GM18867 (cell line): ENCODE measurements at regions not wholly inside any gene's neighbourhood (a gene's known extent, or its start where the extent isn't known, plus 50 kb on each side); places are given as distances from the start of the nearest gene placed in this dataset.

Experiments used
- ATAC-seq: cut with Tn5 transposase; IDR thresholded peaks from one replicate; pipeline ENCODE4 v1.9.1; 2021; ENCODE audit warnings: mild to moderate bottlenecking, moderate library complexity; ENCODE audit not compliant: unreplicated experiment

DNA sequence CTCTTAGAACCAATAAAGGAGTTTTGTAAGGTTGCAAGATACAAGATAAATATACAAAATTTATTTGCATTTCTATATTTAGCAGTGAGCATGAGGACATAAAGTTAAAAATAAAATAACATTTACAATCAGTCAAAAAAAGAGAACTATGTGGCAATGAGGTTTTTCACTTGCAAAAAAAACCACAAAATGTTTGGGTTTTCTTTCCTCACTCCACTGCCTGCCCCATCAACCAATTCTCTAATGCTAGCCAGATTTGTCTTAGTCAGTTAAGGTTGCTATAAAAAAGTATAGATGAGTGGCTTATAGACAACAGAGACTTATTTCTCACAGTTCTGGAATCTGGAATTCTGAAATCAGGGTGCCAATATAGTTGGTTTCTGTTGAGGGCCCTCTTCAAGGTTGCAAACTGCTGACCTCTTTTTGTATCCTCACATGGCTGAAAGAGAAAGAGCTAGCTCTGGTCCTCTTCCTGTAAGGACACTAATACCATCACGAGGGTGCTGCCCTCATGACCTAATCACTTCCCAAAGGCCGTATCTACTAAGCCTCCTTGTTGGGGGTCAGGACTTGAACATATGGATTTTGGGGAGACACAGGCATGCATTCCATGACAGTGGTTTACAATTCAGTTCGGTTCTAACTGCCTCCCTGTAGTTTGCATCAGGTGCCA is 566.2 kb downstream of the GALR1 start:
- ATAC-seq, result no peak

DNA sequence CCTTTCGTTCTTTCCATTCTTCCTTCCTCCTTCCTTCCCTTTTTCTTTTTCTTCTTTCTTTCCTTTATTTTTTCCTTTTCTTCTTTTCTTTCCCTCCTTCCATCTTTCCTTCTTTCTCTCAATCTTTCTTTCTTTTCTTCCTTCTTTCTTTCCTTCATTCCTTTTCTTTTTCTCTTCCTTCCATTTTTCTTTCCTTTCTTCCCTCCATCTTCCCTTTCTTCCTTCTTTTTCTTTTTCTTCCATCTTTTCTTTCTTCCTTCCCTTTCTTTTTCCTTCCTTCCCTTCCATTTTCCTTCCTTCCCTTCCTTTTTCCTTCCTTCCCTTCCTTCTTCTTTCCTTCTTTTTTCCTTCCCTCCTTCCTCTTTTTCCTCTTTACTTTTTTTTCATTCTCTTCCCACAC is 568.7 kb downstream of the GALR1 start:
- no peak for ATAC-seq

DNA sequence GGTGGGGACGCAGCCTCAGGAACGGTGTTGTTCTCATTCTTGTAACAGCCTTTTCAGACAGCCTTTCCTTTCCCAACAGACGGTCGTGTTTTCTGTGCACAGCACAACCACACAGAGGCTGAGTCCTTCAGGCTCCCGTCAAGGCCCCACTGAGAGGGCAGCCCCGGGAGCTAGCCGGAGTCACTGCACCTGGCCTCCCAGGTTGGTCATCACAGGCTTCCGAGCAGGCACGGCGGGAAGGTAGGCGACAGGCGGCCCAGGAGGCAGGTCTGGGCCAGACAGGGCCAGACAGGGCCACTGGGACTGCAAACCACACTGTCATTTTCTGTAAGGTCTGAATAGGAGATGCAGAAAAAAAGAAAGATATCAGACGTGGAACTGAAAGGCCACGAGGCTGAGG is 570.8 kb downstream of the GALR1 start:
- no peak for ATAC-seq

DNA sequence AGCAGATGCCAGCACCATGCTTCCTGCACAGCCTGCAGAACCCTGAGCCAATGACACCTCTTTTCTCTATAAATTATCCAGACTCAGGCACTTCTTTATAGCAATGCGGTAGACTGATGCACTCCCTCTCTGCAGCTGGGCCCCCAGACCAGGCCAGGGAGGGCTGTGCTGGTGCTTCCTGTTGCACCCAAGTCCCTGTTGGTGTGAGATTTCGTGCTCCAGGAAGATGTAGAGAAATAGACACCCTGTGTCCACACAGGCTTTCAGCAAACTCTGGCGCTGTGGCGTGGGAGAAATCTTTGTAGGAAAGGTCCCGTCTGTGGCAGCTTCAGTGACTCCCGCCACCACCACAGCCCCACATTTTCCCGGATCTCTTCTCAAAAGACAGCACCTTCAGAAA is 572.2 kb downstream of the GALR1 start:
- no peak for ATAC-seq

DNA sequence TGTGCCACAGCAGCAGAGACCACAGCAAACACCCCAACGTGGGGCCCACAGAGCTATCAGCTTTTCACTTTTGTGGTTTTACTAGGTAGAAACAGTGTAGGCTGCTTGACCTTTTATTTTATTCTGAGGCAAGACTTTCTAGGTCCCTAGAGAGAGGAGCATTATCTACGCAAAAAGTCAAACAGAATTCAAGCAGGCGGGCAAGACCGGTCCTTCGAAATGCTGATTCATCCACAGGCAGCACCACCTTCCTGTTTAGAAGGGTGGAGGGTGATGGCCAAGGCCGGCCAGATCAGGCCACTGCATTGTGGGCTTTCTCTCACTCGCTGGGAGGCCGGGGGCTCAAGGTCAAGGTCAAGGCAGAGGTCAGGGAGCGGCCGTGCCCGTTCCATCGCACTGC is 573.0 kb downstream of the GALR1 start:
- ATAC-seq, result no peak

DNA sequence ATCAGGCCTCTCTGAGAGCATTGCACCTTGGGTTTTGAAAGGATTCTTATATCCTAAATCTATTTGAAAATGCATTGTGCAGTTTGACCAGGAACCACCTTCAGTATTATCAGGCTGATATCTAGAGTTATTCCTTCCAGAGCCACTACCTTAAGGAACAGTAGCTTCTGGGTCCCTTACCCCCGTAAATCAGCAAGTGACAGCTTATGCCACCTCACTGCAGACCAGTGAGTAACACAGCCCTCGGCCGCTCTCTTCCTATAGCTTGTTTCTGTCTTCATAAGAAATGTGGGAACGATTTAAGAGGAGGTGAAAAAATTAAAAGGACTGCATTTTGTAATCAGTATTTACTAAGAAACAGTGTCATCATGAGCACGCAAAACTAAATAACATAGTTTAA is 584.2 kb downstream of the GALR1 start:
- no peak for ATAC-seq

DNA sequence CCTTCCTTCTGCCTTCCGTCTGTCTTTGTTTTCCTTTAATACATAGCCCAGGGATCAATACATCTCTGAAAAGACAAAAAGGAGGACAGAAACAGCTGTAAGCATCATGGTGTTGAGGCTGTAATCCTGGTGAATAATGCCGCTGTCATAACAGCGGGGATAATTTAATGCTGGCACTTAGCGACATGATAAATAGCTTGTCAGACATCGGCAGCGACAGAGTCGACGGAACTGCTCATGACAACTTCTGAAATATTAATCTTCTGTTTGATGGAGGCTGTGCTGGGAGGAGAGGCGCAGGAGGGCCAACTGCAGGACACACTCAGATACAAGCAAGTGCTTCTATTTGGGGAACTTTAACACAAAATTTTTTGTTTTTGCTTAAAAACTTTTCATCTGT is 602.2 kb downstream of the GALR1 start:
- no peak for ATAC-seq

DNA sequence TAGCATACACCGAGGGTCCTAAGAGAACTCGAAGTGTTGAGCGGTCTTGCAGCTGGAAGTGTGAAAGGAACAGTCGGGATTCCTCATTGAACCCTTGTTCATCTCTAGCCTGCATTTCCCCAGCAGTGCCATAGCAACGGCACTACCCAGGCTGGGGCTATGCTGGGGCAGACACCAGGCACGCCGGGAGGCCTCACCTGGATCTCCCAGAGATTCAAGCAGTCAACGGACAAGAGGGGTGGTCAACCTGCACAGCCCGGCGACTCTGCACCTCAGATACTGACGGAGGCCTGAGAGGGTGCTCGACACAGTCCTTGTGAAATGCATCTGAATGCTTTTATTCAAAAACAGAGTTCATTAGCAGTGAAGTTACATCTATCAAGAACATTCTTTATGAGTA is 604.2 kb downstream of the GALR1 start:
- ATAC-seq, result no peak

DNA sequence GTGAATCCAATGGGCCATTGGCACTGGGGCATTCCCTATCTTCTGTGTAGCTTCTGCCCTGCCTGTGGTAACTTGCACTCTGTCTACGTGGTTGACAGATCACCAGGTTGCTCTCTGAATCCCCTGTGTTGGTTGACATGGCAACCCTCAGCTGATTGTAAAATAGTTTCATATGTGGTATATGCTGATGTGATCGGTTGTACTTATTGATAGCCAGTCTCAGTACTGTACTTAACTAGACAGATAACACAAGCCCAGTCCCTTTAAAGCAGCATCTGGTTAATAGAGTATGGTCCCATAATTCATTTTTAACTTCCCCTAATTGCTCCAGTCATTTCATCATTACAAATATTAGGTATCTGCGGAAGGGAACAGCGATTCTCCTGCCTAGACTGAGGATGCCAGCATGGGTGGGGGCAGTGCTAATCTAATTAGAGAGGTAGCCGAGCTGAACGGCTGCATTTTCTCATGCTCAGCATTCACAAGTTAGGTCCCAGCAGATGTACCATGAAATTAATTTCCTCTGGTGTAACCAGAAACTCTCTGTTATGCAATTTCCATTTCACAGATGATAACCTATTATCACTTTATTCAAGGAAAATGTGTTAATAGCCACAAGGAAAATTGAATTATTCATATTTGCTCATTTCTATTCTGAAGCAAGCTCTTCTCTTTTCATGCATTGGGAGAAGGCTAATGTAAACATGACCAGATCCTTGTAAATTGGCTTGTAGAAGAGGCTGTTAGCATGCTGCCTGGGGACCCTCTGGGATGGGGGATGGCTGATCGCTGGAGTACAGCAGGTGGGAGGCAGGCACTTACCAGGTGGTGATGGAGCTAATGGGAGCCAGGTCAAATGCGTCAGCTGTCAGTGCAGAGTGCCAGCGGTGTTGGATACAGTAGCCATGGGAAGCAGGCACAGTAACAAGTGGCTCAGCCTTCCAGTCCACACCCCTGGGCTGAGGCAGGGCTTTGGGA is 608.3 kb downstream of the GALR1 start:
- ATAC-seq, result no peak

DNA sequence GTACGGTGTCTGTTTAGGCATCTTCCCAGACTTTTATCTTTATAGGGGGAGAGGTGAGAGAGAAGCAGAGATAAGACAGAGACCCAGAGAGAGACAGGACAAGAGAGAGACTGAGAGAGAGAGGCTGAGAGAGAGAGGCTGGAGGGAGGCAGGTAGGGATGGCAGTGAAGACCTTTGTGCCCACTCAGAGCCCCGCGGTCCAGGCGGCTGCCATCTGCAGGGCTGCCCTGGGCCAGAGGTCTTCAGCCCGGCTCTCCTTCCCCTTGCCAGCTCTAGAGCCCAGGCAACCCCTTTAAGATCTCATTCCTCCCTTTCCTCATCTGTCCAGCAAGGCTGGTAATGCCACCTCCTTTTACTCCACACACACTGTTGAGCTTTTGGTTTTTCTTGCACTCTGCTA is 610.0 kb downstream of the GALR1 start:
- no peak for ATAC-seq

DNA sequence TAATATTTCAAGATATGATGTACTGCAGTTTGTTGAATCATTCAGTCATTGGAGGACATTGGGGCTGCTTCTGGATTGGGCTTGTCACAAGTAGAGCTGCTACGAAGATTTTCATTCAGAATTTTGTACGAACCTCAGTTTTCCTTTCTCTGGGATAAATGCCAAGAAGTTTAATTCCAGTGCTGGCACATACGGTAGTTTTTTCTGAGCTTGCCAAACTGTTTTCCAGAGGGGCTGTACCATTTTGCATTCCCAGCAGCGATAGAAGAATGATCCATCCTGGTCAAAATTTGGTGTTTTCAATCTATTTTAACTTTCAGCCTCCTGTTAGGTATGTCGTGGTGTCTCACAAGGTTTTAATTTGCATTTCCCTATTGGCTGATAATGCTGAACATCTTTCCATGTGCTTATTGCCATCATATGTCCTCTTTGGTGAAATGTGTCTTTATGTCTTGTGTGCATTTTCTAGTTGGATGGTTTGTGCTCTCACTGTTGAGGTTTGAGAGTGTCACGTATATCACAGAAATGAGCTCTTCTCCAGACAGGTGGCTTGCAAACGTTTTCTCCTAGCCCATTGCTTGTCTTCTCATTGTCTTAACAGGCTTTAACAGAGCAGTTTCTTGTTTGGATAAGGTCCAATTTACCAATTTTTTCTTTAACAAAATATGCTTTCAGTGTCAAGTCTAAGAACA is 612.6 kb downstream of the GALR1 start:
- no peak for ATAC-seq

DNA sequence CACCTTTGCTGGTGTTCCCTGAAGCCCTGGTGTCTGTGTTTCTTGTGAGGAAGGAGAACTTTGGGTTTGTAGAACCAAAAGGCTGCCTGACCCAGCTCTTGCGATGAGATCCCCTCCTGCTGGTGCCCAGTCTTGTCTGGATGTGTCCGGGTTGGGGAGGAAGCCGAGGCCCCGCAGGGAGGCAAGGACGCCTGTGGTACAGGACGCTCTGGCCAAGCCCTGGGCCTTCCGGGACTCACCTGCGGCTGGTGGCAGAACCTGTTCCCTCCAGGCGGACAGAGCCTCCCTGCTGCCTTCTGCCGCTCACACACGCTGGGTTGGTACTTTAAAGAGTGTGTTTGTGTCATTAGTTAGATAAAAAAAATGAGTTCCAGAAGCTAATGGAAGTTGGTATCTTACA is 616.2 kb downstream of the GALR1 start:
- no peak for ATAC-seq

DNA sequence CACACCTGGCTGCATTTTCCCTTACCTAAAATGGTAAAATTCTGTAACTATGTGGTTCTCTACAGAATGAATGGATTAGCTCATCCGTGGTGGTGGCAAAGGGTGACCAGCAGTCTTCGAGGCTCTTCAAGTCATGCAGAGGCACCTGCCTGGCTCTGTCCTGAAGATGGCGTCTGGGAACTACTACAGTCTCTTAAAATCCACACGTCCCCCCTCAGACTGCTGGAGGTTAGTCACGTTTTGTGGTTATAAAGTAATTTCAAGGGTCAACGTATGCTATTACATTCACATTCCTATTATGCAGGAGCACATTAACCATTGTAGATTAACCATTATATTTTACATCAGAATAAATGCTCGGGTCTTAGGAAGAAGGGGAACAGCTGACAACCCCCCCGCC is 616.7 kb downstream of the GALR1 start:
- ATAC-seq, result no peak

DNA sequence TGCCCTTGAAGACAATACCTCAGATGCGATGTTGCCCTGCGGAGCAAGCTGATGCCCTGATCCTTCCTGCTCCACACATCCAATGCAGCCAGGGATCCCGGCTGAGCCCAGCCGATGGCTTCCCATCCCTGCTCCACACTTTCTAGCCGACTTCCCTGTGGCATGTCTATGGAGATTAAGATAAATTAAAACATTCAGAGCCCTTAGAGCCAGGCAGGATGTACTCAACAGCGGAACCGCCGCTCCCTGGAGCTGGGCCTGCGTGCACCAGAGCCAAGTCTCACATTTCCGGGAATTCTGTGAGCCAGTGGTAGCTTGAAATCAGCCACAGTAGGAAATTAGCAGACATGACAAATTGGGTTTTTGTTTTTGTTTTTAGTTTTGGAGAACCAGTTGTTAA is 620.6 kb downstream of the GALR1 start:
- ATAC-seq, result no peak

DNA sequence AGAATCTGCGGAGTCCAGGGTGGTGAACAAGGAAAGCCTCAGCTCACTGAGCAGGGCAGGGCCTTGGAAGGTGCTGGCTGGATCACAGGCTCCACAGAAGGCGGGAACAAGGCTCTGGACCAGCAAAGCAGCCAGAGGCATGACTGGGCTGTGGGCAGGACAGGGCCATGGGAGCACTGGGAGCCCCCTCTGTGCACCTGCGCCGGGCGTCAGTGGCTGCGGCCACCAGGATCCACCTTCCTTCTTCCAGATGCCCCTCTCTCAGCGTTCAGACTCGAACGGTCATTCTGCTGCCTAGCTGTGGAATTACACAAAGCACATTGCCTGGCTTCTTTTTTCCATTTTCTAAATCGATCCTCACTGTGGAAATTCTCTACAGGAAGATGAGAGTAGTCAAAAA is 621.2 kb downstream of the GALR1 start:
- no peak for ATAC-seq

DNA sequence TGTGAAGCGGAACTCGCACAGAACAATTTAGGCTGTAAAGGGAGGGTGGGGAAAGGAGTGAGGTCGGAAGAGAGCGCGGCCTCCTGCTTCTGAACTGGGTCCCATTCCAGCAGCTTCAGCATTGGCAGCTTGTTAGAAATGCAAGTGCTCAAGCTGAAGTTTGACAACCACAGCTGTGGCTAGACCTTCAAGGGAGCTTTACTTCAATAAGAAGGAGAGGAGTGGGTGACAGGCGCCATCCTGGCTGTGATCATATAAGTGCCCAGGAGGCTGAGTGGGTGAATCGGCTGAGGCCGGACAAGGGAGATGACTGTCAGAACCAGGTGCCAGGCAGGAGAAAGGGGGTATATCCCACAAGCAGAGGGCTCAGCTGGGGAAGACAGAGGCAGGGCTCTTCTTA is 622.5 kb downstream of the GALR1 start:
- no peak for ATAC-seq

DNA sequence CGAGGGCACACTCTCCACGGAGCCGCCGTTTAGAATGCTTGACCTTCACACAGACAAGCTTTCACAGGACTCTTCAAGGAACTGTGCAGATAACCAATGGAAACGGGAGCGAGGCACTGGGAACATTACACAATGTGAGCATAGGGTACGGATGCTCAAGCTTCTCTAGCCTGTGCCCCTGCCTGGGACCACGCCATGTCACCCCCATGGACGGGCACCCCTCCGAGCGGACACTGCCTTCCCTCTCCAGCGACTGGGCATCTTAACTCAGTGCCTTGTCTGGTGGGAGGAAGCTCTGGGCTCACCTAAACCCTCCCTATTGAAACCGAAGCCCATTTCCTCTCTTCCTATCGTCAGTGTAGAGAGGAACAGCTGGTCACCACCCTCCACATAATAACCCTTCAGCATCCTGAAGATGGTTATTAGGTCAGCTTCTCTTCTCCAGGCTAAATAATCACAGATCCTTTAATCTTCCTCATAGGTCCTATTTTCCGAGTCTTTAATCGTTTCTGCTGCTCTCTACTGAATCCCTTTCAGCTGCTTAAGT is 626.7 kb downstream of the GALR1 start:
- no peak for ATAC-seq

DNA sequence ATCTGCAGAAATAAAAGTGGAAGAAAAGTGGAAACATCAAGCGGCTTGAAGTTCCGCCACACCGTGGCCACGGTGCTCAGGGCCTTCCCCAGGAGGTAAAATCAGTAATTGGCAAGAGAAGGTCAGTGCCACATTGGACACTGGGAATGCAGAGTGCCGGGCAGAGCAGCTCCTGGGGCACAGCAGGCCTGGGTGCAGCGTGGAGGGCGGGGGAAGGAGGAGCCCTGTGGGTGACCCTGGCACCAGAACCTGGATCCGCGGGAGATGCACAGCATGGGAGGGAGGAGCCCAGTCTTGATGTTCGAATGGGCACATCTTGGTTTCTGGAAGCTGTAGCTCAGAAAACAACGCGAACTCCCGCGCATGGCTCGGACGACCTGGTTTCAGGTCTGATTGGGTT is 630.2 kb downstream of the GALR1 start:
- ATAC-seq, result no peak

DNA sequence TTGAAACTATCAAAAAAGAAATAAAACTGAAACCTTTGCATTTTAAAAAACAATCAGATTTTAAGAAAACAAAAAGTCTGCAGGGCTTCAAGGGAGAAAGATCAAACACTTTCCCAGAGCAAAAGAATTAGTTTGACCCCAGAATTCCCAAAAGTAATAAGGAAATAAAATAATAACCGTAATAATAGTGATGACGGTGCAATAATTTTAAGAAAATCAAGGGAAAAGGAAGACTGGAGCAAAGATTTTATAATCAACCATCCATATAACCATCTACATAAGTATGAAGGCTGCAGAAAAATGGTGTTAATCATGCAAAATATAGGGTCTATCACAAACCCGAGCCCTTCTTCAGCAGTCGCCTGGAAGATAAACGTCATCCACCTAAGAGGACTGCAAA is 634.8 kb downstream of the GALR1 start:
- no peak for ATAC-seq

DNA sequence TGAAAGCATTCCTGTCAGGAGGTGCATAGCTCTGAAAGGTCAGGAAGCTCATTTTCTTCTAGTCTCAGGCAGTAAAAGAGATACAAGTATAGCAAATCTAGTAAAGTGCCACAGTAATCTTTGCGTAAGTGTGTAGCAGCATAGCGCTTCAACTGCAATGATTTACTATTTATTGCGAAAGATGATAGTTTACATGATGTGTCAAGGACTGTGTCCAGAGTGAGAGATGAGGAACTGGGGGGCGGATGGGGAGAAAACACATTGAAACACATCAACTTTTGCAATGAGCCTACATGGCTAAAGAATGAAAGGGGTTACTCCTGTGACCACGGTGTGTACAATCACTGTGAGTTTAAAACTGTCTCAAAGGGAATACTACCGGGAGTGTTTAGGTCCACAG is 644.4 kb downstream of the GALR1 start:
- ATAC-seq, result no peak

DNA sequence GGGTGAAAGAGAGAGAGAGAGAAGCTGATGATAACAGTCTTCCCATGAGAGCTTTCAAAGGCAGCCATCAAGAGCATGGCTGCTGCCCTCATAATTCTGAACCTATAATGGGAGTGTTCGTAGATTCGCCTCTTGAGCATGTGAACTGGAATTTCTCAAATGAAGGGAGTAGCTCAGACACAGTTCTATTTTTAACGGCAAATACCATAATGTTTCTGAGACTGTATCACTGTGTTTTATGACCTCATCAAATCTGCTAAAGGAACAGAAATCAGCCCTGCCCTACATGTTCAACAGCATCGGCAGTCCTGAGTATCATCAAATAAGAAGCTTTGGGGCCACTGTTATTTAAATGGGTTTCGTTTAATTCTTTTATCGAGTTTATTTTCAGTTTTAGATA is 645.6 kb downstream of the GALR1 start:
- no peak for ATAC-seq
